DMS53 treated with DMSO at 0.1 percent for 48 hours (cell line): ENCODE measurements at regions not wholly inside any gene's neighbourhood (a gene's known extent, or its start where the extent isn't known, plus 50 kb on each side); places are given as distances from the start of the nearest gene placed in this dataset.

Source experiments
- DNase-seq: peaks from one replicate; lab custom pipeline; 2025; ENCODE audit not compliant: unreplicated experiment; lab: John Stamatoyannopoulos, UW

DNA sequence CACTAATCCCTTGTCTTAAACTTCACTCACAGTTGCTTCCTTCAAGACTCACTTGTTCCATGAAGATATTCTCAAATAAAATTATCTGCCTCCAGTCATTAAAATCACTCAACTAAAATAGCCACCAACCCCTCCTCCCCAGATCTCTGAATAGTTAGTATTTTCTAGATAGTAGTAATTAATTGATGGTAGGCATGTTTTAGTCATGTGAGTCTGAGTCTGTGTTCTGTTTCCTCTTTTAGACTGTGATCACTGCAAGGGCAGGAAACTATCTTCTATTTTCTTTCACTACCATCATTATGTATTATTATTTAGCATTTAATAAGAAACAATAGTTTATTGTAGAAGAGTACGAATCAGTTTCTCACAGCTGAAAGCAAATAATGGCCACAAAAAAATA is 1080.5 kb downstream of the IGSF11 start:
- DNase-seq: no peak

DNA sequence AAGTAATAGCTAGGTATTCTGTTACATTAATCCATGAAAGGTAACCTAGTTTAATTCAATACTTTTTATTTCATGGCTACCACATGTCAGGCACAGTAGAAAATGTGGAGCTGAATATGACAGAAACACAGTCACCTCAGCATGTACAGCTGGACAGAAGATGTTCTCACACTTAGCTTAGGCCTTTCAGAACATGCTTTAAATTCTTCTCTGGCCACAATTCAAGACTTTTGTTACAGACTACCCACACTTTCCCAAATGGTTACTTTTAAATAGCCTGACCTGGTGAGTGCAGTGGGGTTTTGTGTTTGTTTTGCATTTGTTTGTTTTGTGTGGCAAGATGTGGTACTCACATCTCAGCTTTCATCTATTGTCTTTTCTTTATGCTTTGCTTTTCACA is 1079.5 kb downstream of the IGSF11 start:
- peak; percentile 9 for DNase-seq

DNA sequence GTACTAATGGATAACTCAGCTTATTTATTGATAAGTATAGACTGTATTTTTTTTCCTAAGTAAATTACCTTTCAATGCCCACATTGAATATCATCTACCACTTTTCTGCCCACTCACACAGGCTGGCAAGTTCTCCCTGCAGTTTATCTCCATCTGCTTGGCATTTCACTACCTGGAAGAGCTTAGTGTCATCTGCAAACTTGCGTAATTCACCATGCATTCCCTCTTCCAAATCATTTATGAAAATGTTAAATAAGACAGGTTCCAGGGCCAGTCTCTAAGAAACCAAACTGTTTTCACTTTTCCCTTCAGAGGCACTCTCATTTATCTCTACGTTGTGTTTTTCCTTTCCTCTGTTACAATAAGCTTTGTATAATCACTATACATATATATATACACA is 1076.6 kb downstream of the IGSF11 start:
- DNase-seq: no peak

DNA sequence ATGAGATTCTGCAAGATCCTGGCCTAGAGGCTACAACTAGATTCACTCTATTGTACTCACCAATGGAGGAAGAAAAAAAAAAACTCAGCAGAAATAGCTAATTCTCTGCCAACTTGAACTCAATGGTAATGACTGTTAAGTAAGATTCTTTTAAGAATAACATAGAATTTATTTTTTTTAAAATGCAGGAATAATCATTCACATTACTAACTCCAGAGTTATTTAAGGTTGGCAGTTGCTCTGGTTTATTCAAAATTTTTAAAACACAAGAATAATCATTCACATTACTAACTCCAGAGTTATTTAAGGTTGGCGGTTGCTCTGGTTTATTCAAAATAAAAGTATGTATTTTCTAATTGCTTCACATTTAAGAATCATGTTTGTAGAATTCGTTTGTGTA is 1071.9 kb downstream of the IGSF11 start:
- no peak for DNase-seq

GRCh38 chr3:117963858-117964257 is 1070.8 kb downstream of the IGSF11 start:
- DNase-seq: no peak

DNA sequence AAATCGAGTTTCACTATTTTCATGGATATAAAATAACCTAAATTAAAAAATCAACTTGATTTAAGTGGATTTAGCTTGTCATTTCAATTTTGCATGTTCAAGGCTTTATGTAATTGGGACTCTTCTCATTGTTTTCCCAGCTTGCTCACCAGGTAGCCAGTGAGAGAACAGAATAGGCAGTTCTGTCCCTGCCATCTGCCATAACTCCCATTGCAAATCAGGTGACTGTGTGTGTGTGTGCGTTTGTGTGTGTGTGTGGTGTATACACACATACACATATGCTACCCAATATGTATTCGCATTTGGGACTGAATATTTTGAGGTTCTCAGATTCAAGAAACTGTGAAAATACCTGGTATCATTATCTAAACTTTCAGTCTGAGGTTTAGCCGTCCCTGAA is 1069.8 kb downstream of the IGSF11 start:
- DNase-seq: no peak

DNA sequence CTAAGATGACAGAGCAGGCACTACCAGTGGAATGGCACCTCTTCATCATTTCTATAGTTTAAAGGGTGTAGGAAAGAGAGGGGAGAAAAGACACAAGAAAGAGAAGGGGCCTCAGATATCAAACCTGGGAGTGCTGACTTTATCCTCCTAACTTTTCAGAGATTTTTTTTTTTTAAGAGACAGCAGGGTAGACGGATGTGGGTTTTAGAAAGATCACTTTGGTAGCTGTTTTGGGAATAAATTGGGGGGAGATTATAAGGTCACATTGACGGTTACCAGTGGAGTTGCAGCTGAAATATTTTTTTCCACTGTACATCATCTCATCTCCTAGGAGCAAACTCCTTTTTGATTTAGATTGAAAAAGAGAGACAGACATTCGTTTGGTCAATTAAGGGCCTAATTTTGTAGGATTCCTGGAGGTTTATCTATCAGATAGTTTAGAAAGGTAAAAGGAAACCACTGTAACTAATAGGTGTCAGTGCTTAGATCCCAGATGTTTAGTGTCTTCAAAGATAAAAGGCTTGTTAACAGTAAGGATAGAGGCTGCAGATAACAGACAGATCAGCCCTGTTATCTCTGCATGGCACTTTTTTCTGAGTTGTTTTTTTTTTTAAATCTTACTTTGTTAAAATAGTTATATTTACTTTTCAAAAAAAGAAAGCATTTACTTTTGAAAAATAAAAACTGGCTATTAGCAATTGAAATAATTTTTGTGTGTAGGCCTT is 1057.0 kb downstream of the IGSF11 start:
- no peak for DNase-seq

- no peak for DNase-seq
Measured at GRCh38 chr3:117979466-117979865, 1055.2 kb downstream of the IGSF11 start.

DNA sequence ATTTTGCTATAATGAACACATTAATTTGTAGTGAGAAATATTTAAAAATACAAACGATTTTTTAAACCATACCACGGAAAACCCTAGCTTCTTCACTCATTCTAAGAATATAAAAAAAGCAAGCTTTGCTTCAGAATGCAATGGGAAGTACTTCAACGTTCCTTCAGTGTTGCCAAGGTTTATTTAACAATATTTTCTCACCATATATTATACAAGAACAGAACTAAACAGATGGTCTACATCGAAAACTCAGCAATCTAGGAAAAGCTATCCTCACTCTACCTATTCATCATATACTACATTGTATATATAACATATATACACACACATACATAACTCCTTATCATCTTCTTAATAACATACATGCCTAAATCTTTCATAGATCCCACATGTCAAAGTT is 1047.4 kb downstream of the IGSF11 start:
- DNase-seq: no peak

- DNase-seq: no peak
Measured at GRCh38 chr3:117989982-117990381, 1044.7 kb downstream of the IGSF11 start.

- DNase-seq: no peak
Measured at GRCh38 chr3:117990627-117991026, 1044.0 kb downstream of the IGSF11 start.

DNA sequence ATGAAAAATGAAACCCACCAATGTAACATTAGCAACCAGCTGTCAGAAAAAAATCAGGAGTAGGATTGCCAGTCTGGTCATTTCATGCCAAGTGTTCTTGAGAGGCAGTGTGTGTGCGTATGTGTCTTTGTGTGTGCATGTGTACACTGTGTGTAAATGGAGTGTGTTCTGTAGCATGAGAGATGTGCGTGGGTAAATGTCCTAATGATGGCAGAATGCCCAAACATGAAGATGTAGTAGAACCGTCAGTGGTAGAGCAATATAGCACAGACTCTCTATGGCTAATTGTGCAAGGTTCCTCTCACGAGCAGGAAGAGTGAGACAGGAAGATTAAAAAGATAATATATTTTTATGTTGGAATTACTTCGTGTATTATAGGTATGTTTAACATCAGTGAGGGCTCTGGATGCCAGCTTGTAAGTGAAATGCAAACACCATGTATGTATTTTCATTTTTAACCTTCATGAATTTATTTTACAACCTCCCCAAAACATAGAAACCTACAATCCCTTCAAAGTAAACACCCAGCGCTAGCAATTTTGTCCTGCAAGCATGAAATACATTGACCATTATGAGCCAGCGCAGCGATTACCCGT is 1038.7 kb downstream of the IGSF11 start:
- no peak for DNase-seq

- DNase-seq: peak; percentile 50
Measured at GRCh38 chr3:117997201-117998049, 1037.2 kb downstream of the IGSF11 start.

DNA sequence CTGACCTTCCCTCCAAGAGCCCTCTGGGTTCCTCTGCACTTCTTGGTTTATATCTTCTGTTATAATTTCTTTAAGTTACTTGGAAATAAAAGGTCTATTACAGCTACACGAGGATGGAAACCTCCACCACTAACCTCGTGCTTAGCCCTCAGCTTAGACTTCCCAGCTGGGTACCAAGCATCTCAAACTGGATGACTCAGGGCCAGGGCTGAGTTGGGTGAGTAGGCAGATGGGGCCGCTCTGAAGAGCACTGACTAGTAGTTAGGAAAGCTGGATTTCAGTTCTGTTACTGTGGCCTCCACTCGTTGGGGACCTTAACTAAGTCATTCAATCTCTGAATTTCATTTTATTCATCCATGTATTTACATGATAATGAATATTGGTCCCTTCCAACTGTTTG is 1036.6 kb downstream of the IGSF11 start:
- DNase-seq: no peak

GRCh38 chr3:118000219-118000618 is 1034.4 kb downstream of the IGSF11 start:
- no peak for DNase-seq

GRCh38 chr3:118001380-118001779 is 1033.3 kb downstream of the IGSF11 start:
- DNase-seq: no peak

DNA sequence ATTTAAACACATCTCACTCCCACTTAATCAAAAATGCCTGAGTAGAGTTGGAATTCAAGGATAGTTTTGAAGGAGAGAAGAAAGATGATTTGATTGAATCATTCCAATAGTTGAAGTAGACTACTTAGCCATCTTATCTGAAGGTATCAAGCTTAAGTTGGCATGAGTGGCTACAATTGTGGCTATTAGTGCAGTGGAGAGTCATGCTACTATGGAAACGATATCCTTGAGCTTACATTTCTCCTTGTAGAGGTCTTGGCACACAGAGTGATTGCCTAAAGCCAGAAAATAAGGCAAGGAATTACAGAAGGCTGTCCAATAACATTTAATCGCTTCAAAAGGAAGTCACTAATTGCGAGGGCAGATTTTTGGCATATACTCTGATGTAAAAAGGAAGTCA is 1022.7 kb downstream of the IGSF11 start:
- DNase-seq: no peak

- DNase-seq: no peak
Measured at GRCh38 chr3:118029049-118029448, 1005.6 kb downstream of the IGSF11 start.

GRCh38 chr3:118036215-118036614 is 998.4 kb downstream of the IGSF11 start:
- DNase-seq: no peak

DNA sequence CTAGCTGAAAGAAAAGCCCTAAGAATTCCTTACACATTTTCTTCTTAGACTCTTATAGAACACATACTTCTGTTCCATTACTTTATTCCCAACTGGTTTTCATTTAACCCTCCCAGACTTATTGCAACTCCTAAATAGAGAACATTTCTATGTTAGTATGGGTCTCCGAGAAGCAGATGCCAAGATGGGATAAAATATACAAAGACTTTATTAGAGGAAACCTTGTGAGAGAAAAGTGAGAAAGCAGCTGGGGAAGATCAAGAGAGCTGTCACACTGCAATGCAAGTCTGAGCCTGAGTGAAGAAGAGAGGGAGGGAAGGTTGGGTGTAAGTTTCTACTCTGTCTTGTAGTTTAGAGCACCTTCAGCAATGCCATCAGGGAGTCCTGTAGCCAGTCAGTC is 979.3 kb downstream of the IGSF11 start:
- no peak for DNase-seq

DNA sequence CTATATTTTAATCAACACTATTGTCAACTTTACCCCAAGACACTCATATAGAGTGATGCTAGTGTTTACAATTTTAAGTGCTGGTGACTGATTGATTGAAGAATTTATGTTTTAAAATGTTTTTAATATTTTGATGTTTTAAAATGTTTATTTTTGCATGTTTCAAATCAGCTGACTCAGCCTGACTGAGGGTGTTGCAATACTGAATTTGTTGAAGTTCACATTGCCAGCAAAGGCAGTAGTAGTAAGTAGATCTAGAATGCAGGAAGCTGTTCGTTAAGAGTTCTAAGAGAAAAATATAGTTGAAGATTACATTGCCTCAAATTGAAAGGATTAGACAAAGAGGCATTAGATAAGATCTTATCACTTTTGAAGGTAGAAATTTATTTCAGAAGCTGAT is 977.6 kb downstream of the IGSF11 start:
- DNase-seq: no peak

- DNase-seq: no peak
Measured at GRCh38 chr3:118059096-118059495, 975.5 kb downstream of the IGSF11 start.
